SK-N-SH (cell line): ENCODE measurements at regions not wholly inside any gene's neighbourhood (a gene's known extent, or its start where the extent isn't known, plus 50 kb on each side); places are given as distances from the start of the nearest gene placed in this dataset.

ENCODE experiments used
- CTCF ChIA-PET: fragments of 300-600, 350-600 bp; formaldehyde crosslinking; extraction: SDS; loops from one replicate; lab custom pipeline; 2021; lab: Yijun Ruan, JAX
- POLR2A ChIA-PET: fragments of 350-600 bp; sonication (Branson Sonifier 250); formaldehyde crosslinking; extraction: SDS; loops from one replicate; lab custom pipeline; 2020; ENCODE audit warnings: antibody characterized with exemption, inconsistent platforms; lab: Yijun Ruan, JAX
- DNase-seq: peaks from one replicate; pipeline ENCODE4 v3.0.0; 2012
- H2AFZ ChIP-seq: fragments of 200-600 bp; sonication (generic); 2 replicates; pipeline ENCODE4 v1.8.1; 2016; ENCODE audit warnings: antibody characterized with exemption, mild to moderate bottlenecking, low read depth
- H3F3A ChIP-seq: fragments of 200-600 bp; sonication (generic); replicated peaks from 2 replicates; pipeline ENCODE3; 2016; ENCODE audit warnings: antibody characterized with exemption, mild to moderate bottlenecking; ENCODE audit not compliant: insufficient read depth
- H3K27ac ChIP-seq, 2 experiments: fragments of 200-500 bp in 1 of 2; fragments of 200-600 bp in 1 of 2; sonication (Bioruptor generic) in 1 of 2; sonication (generic), shearing (Covaris generic) in 1 of 2; 2 replicates each; pipeline versions ENCODE4 v1.5.1 to v1.6.1; 2014 to 2016; ENCODE audit warnings: low read depth in 2 of 2, inconsistent platforms in 1 of 2, low read length in 1 of 2, mild to moderate bottlenecking in 1 of 2, mixed read lengths in 1 of 2
- H3K27me3 ChIP-seq: fragments of 200-600 bp; sonication (generic), shearing (Covaris generic); 2 replicates; pipeline ENCODE4 v1.6.1; 2016; ENCODE audit warnings: mixed run types; ENCODE audit not compliant: insufficient read depth
- H3K36me3 ChIP-seq, 2 experiments: fragments of 200-500 bp in 1 of 2; fragments of 200-600 bp in 1 of 2; sonication (Bioruptor generic) in 1 of 2; sonication (generic) in 1 of 2; replicated peaks in 1 of 2; 2 replicates each; pipeline versions ENCODE3 to v1.5.1; 2014 to 2016; ENCODE audit warnings: low read length in 1 of 2, mild to moderate bottlenecking in 1 of 2; ENCODE audit not compliant: insufficient read depth in 2 of 2, control insufficient read depth in 1 of 2
- H3K4me1 ChIP-seq, 2 experiments: fragments of 200-500 bp in 1 of 2; fragments of 200-600 bp in 1 of 2; sonication (Bioruptor generic) in 1 of 2; sonication (generic), shearing (Covaris generic) in 1 of 2; 2 replicates each; pipeline versions ENCODE4 v1.5.1 to v1.6.1; 2014 to 2016; ENCODE audit warnings: low read depth in 1 of 2, low read length in 1 of 2, mixed run types in 1 of 2; ENCODE audit not compliant: insufficient read depth in 2 of 2, control insufficient read depth in 1 of 2
- H3K4me2 ChIP-seq: fragments of 200-600 bp; sonication (generic), shearing (Covaris generic); 2 replicates; pipeline ENCODE4 v1.6.1; 2017; ENCODE audit warnings: mixed run types
- H3K4me3 ChIP-seq, 2 experiments: fragments of 200-500 bp in 1 of 2; fragments of 200-600 bp in 1 of 2; sonication (Bioruptor generic) in 1 of 2; sonication (generic), shearing (Covaris generic) in 1 of 2; 2 replicates each; pipeline versions ENCODE4 v1.5.1 to v1.8.1; 2014 to 2016; ENCODE audit warnings: low read depth in 2 of 2, inconsistent platforms in 1 of 2, low read length in 1 of 2, mild to moderate bottlenecking in 1 of 2, mixed read lengths in 1 of 2, moderate library complexity in 1 of 2
- H3K79me2 ChIP-seq: fragments of 200-600 bp; sonication (generic); 2 replicates; pipeline ENCODE4 v1.8.1; 2017; ENCODE audit warnings: mild to moderate bottlenecking; ENCODE audit not compliant: insufficient read depth
- H3K9ac ChIP-seq: fragments of 200-600 bp; sonication (generic); 2 replicates; pipeline ENCODE4 v1.6.1; 2017; ENCODE audit warnings: mixed run types
- H3K9me2 ChIP-seq: fragments of 200-600 bp; sonication (generic); 2 replicates; pipeline ENCODE4 v1.6.1; 2017; ENCODE audit warnings: mixed run types
- H3K9me3 ChIP-seq: fragments of 200-600 bp; sonication (generic); 2 replicates; pipeline ENCODE4 v1.6.1; 2017; ENCODE audit warnings: mixed run types, mild to moderate bottlenecking, moderate library complexity
- H4K20me1 ChIP-seq: fragments of 200-600 bp; sonication (generic); 2 replicates; pipeline ENCODE4 v1.6.1; 2017; ENCODE audit warnings: mild to moderate bottlenecking, mixed run types; ENCODE audit not compliant: insufficient read depth
- CHD2 ChIP-seq: fragments of 150-350 bp; IDR thresholded peaks from 2 replicates; pipeline ENCODE4 v1.6.1; 2018; ENCODE audit warnings: low read length; ENCODE audit not compliant: partially characterized antibody
- EP300 ChIP-seq, 2 experiments: IDR thresholded peaks; 2 replicates each; pipeline versions ENCODE4 v1.4.0 to v1.6.1; 2012; ENCODE audit warnings: borderline replicate concordance in 1 of 2, low read depth in 1 of 2, low read length in 1 of 2
- FOSL2 ChIP-seq: IDR thresholded peaks from 2 replicates; pipeline ENCODE4 v1.4.0; 2012; ENCODE audit warnings: low read depth, mild to moderate bottlenecking, moderate library complexity, borderline replicate concordance
- GATA2 ChIP-seq: sonication (generic); formaldehyde crosslinking; IDR thresholded peaks from 2 replicates; pipeline ENCODE4 v1.5.0; 2020; ENCODE audit warnings: mild to moderate bottlenecking, missing genetic modification reagents
- NFIC ChIP-seq: IDR thresholded peaks from 2 replicates; pipeline ENCODE4 v1.4.0; 2012; ENCODE audit warnings: borderline replicate concordance
- RCOR1 ChIP-seq: fragments of 150-350 bp; IDR thresholded peaks from 2 replicates; pipeline ENCODE4 v1.6.1; 2017; ENCODE audit warnings: antibody characterized with exemption, low read length
- RFX5 ChIP-seq: IDR thresholded peaks from 2 replicates; pipeline ENCODE4 v1.6.1; 2012; ENCODE audit warnings: mild to moderate bottlenecking, improper control_type of control experiment, low read length
- SIN3A ChIP-seq: IDR thresholded peaks from 2 replicates; pipeline ENCODE4 v1.6.1; 2012; ENCODE audit warnings: low read depth, mild to moderate bottlenecking, low read length, moderate library complexity, borderline replicate concordance
- TCF12 ChIP-seq: IDR thresholded peaks from 2 replicates; pipeline ENCODE4 v1.4.0; 2012
- YY1 ChIP-seq: IDR thresholded peaks from 2 replicates; pipeline ENCODE4 v1.4.0; 2012; ENCODE audit warnings: low read depth, mild to moderate bottlenecking
- WGBS: methylation state at CpG from one replicate; pipeline ENCODE4 v1.1.6; 2017; ENCODE audit warnings: low lambda C conversion rate; 5-methylcytosine and 5-hydroxymethylcytosine counted together
- TF ChIP-seq, protein P1 (sequence below): IDR thresholded peaks from 2 replicates; pipeline ENCODE4; 2012
- TF ChIP-seq, protein P2 (sequence below): IDR thresholded peaks from 2 replicates; pipeline ENCODE4 v1.4.0; 2012; ENCODE audit warnings: low read depth, borderline replicate concordance
- TF ChIP-seq, protein P3 (sequence below): IDR thresholded peaks from 2 replicates; pipeline ENCODE4 v1.4.0; 2012; ENCODE audit warnings: low read depth, borderline replicate concordance
- TF ChIP-seq, protein P4 (sequence below): IDR thresholded peaks from 2 replicates; pipeline ENCODE4 v1.6.1; 2012; ENCODE audit warnings: mild to moderate bottlenecking, low read depth, low read length, moderate library complexity
- TF ChIP-seq, protein P5 (sequence below): fragments of 200-600 bp; sonication (generic); IDR thresholded peaks from 2 replicates; pipeline ENCODE4 v1.6.1; 2017; ENCODE audit warnings: antibody characterized with exemption, mild to moderate bottlenecking, moderate library complexity

DNA sequence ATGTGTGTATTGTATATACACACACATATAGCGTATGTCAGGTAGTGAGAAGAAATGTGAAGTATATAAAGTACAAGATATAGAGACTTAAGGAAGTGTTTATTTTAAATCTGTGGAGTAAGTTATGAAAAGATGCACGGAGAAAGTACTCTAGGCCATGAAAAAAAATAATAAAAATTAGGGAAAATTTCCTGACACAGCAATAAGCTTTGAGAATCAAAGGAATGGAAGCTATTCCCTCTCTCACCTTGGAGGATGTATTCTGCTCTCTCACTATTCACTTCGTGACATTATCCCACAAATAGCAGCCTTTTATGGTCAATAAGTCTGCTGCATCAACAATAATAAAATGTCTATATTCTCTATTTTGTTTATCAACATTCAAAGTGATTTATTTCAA is 700.4 kb upstream of the RGS18 start:
- ChIA-PET CTCF (no interaction called here), POLR2A (no interaction called here)
- H3K9me3 ChIP-seq = no peaks in the 10 kb centered on the region
- no peak overlapping the region for H3K4me3 ChIP-seq
- 5% methylated on average over 3 of the region's 3 CpGs for WGBS
- no peaks in the 10 kb centered on the region for H4K20me1 ChIP-seq
- no peak for DNase-seq
- H3K4me1 ChIP-seq = no peaks in the 10 kb centered on the region; a peak in 1 of 4 replicates
- H3F3A ChIP-seq = no peaks in the 10 kb centered on the region
- no peaks in the 10 kb centered on the region for H3K27me3 ChIP-seq
- no peak overlapping the region; a peak in 1 of 4 replicates for H3K27ac ChIP-seq
- no peak overlapping the region for H3K4me2 ChIP-seq
- no peaks in the 10 kb centered on the region for H3K36me3 ChIP-seq
- H3K9me2 ChIP-seq = no peaks in the 10 kb centered on the region
- TF ChIP-seq FOSL2 = no peak
- no peak for TF ChIP-seq CHD2
- TF ChIP-seq, protein P1, sequence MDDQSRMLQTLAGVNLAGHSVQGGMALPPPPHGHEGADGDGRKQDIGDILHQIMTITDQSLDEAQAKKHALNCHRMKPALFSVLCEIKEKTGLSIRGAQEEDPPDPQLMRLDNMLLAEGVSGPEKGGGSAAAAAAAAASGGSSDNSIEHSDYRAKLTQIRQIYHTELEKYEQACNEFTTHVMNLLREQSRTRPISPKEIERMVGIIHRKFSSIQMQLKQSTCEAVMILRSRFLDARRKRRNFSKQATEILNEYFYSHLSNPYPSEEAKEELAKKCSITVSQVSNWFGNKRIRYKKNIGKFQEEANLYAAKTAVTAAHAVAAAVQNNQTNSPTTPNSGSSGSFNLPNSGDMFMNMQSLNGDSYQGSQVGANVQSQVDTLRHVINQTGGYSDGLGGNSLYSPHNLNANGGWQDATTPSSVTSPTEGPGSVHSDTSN = no peak
- TF ChIP-seq, protein P2, sequence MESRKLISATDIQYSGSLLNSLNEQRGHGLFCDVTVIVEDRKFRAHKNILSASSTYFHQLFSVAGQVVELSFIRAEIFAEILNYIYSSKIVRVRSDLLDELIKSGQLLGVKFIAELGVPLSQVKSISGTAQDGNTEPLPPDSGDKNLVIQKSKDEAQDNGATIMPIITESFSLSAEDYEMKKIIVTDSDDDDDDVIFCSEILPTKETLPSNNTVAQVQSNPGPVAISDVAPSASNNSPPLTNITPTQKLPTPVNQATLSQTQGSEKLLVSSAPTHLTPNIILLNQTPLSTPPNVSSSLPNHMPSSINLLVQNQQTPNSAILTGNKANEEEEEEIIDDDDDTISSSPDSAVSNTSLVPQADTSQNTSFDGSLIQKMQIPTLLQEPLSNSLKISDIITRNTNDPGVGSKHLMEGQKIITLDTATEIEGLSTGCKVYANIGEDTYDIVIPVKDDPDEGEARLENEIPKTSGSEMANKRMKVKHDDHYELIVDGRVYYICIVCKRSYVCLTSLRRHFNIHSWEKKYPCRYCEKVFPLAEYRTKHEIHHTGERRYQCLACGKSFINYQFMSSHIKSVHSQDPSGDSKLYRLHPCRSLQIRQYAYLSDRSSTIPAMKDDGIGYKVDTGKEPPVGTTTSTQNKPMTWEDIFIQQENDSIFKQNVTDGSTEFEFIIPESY = no peak
- TF ChIP-seq SIN3A = no peak
- no peak for TF ChIP-seq RFX5
- TF ChIP-seq, protein P3, sequence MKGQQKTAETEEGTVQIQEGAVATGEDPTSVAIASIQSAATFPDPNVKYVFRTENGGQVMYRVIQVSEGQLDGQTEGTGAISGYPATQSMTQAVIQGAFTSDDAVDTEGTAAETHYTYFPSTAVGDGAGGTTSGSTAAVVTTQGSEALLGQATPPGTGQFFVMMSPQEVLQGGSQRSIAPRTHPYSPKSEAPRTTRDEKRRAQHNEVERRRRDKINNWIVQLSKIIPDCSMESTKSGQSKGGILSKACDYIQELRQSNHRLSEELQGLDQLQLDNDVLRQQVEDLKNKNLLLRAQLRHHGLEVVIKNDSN = no peak
- no peak for TF ChIP-seq RCOR1
- TF ChIP-seq NFIC = no peak
- TF ChIP-seq TCF12 = no peak
- no peak for TF ChIP-seq GATA2
- no peak for TF ChIP-seq YY1
- TF ChIP-seq, protein P4, sequence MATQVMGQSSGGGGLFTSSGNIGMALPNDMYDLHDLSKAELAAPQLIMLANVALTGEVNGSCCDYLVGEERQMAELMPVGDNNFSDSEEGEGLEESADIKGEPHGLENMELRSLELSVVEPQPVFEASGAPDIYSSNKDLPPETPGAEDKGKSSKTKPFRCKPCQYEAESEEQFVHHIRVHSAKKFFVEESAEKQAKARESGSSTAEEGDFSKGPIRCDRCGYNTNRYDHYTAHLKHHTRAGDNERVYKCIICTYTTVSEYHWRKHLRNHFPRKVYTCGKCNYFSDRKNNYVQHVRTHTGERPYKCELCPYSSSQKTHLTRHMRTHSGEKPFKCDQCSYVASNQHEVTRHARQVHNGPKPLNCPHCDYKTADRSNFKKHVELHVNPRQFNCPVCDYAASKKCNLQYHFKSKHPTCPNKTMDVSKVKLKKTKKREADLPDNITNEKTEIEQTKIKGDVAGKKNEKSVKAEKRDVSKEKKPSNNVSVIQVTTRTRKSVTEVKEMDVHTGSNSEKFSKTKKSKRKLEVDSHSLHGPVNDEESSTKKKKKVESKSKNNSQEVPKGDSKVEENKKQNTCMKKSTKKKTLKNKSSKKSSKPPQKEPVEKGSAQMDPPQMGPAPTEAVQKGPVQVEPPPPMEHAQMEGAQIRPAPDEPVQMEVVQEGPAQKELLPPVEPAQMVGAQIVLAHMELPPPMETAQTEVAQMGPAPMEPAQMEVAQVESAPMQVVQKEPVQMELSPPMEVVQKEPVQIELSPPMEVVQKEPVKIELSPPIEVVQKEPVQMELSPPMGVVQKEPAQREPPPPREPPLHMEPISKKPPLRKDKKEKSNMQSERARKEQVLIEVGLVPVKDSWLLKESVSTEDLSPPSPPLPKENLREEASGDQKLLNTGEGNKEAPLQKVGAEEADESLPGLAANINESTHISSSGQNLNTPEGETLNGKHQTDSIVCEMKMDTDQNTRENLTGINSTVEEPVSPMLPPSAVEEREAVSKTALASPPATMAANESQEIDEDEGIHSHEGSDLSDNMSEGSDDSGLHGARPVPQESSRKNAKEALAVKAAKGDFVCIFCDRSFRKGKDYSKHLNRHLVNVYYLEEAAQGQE = no peak
- TF ChIP-seq, protein P5, sequence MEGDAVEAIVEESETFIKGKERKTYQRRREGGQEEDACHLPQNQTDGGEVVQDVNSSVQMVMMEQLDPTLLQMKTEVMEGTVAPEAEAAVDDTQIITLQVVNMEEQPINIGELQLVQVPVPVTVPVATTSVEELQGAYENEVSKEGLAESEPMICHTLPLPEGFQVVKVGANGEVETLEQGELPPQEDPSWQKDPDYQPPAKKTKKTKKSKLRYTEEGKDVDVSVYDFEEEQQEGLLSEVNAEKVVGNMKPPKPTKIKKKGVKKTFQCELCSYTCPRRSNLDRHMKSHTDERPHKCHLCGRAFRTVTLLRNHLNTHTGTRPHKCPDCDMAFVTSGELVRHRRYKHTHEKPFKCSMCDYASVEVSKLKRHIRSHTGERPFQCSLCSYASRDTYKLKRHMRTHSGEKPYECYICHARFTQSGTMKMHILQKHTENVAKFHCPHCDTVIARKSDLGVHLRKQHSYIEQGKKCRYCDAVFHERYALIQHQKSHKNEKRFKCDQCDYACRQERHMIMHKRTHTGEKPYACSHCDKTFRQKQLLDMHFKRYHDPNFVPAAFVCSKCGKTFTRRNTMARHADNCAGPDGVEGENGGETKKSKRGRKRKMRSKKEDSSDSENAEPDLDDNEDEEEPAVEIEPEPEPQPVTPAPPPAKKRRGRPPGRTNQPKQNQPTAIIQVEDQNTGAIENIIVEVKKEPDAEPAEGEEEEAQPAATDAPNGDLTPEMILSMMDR = no peak
- no peak for TF ChIP-seq EP300 (IDR thresholded peaks at IDR 0.05; ENCODE audit: borderline replicate concordance in 1 of 2, low read depth in 1 of 2, low read length in 1 of 2)
- no peaks in the 10 kb centered on the region for H3K79me2 ChIP-seq
- no peak overlapping the region for H3K9ac ChIP-seq
- H2AFZ ChIP-seq = no peak overlapping the region
